ENCODE measurements at regions not wholly inside any gene's neighbourhood (a gene's known extent, or its start where the extent isn't known, plus 50 kb on each side); places are given as distances from the start of the nearest gene placed in this dataset.

DNA sequence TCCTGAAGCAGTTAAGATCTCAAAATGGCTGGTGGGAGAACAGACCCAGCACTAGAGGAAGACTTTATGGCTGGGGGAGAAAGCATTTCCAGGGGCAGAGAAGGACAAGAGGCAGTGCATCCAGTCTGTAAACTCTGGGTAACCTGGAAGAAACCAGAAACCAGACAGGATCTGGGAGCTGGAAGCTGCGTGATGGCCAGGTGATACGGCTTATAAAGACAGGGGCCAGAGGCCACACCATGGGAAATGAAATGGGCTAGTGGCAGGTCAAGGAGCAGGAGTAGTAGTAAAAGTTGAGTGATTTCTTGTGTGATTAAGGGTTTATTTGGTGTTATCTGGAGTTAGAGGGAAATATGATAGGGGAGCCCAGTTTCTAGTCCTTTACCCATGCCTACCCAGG lies 144.7 kb upstream of the ARRDC4 start:
- in situ Hi-C loops (cut with MboI; ENCODE audit: low sequenced_read_pairs): no loop called here

- in situ Hi-C loops (cut with MboI; ENCODE audit: low sequenced_read_pairs): no loop called here
Measured at GRCh38 chr15:97817276-97817890, 143.1 kb upstream of the ARRDC4 start.

- in situ Hi-C loops (cut with MboI; ENCODE audit: low sequenced_read_pairs): no loop called here
Measured at GRCh38 chr15:97836003-97836402, 124.5 kb upstream of the ARRDC4 start.

GRCh38 chr15:97837896-97838295 lies 122.6 kb upstream of the ARRDC4 start:
- in situ Hi-C loops (cut with MboI; ENCODE audit: low sequenced_read_pairs): no loop called here

DNA sequence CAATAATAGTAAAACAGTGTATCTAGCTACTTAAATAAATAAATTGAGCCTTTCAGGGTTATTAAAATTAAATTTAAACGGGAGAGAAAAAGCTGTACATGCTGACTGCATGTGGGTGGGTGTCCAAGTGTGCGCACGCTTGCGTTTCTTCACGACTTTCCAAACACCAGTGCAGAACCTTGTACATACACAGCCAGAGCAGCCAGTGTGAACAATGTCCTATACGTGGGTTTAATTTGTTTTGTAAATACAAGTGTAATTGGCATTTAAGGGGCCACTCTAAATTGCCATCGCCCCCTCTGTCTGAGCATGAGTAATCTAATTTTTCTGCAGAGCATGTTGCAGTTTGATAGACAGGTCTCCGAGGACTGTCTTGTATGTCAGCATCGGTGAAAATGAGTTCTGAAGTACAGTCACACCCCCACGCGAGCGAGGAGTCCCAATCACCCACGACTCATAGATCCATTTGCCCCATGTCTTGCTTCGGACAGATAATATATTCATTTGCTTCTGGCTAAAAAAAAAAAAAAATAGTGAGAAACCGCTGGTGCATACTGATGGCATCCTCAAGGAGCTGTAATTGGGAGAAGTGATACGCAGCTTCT lies 121.8 kb upstream of the ARRDC4 start:
- in situ Hi-C loops (cut with MboI; ENCODE audit: low sequenced_read_pairs): no loop called here

DNA sequence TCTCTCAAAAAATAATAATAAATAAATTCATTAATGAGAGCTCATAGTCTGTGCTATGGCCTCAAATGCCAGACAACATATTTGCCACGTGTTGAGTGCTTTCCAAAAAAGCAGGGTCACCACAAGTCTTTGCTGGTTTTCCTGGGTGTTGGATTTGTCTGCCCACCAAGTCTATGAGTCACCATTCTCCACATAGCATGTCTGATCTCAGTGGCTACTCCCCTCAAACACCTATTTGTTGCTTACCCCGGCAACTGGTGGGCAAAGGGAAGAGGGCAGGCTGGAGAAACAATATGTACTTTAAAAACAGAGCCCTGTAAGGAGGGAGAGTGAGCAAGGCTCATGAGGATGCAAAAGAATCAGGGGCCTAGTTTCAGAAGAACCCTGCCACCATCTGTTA lies 120.0 kb upstream of the ARRDC4 start:
- in situ Hi-C loops (cut with MboI; ENCODE audit: low sequenced_read_pairs): no loop called here

DNA sequence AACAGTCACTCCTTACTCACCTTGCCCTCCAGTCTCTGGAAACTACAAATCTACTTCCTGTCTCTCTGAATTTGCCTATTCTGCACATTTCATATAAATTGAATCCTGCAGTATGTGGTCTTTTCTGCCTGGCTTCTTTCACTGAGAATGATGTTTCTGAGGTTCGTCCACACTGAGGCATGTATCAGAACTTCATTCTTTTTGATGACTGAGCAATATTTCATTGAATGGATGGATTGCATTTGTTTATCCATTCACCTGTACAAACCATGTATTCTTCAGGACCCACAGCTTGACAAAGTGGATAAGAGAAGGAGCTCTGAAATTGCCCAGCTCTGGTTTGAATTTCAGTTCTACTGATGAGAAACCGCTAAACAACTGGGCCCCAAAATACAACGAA lies 118.9 kb upstream of the ARRDC4 start:
- in situ Hi-C loops (cut with MboI; ENCODE audit: low sequenced_read_pairs): no loop called here

- in situ Hi-C loops (cut with MboI; ENCODE audit: low sequenced_read_pairs): no loop called here
Measured at GRCh38 chr15:97849183-97849582, 111.3 kb upstream of the ARRDC4 start.

DNA sequence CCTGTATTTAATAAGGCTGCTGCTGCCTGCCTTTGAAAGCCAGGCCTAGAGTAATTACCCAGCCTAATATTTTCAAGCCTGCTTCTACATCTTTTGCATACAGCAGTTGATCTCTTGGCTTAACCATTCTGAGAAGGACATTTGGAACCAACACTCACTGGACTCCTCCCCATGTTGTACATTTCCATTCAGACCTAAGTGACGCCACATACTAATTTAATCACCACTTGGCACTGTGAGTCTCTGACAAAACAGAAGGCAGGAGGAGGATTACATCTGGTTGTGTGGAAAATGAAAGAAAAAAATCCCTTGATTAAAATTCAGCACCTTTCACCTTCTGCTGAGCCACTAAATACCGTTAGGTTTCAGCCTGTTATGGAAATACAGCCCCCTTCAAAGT lies 102.2 kb upstream of the ARRDC4 start:
- in situ Hi-C loops (cut with MboI; ENCODE audit: low sequenced_read_pairs): no loop called here

GRCh38 chr15:97861529-97862260 lies 98.8 kb upstream of the ARRDC4 start:
- in situ Hi-C loops (cut with MboI; ENCODE audit: low sequenced_read_pairs): no loop called here

GRCh38 chr15:97866959-97867358 lies 93.5 kb upstream of the ARRDC4 start:
- in situ Hi-C loops (cut with MboI; ENCODE audit: low sequenced_read_pairs): no loop called here

DNA sequence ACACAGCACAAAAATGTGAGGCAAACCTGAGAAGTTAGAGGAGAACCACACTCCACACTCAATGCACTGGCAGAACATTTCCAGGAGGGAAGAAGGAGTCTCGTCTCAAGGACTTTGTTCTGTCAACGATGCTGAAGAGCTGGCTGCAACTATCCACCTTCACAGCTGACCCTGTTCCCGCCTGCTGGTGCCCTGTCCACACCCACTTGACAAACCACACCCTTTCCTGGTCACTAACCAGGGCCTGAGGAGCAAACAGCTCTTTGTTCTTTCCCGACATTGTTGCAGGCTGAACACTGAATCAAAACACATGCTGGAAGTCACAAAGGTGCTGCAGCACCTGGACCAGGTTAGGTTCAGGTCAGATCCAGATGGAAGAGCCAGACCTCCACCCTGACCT lies 92.6 kb upstream of the ARRDC4 start:
- in situ Hi-C loops (cut with MboI; ENCODE audit: low sequenced_read_pairs): no loop called here

- in situ Hi-C loops (cut with MboI; ENCODE audit: low sequenced_read_pairs): no loop called here
Measured at GRCh38 chr15:97868981-97869380, 91.5 kb upstream of the ARRDC4 start.

DNA sequence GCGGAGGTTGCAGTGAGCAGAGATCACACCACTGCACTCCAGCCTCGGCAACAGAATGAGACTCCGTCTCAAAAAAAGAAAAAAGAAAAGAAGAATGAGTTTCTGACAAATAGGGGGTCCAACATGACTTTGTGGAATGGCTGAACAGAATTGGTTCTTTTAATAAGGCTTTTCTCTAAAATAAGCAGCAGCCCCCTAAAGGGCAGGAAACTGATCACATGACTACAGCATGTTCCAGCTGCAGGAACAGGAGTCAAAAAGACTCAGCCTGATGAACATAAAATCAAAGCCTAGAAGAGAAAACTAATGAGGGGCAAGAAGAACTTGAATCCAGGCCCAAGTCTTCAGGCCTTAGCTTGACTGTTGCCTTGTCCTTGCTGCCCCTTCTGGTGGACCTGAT lies 89.7 kb upstream of the ARRDC4 start:
- in situ Hi-C loops (cut with MboI; ENCODE audit: low sequenced_read_pairs): no loop called here

DNA sequence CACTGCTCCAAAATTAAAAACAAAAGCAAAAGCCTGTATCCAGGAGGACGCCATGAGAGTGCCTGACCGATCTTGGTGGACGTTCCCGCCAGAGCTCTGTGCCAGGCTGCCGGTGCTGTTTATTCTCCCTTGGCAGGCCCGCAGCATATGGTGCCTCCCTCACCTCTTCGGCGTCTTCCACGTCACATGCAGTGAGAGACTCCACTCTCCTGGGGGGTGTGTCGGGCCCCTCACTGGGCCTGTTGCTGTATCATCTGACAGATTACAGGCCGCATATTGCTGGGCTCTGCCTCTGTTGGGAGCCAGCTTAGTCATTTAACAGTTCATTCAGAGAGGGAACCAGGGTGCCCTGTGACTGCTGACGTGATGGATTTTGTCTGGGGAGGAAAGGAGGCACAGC lies 86.4 kb upstream of the ARRDC4 start:
- in situ Hi-C loops (cut with MboI; ENCODE audit: low sequenced_read_pairs): no loop called here

DNA sequence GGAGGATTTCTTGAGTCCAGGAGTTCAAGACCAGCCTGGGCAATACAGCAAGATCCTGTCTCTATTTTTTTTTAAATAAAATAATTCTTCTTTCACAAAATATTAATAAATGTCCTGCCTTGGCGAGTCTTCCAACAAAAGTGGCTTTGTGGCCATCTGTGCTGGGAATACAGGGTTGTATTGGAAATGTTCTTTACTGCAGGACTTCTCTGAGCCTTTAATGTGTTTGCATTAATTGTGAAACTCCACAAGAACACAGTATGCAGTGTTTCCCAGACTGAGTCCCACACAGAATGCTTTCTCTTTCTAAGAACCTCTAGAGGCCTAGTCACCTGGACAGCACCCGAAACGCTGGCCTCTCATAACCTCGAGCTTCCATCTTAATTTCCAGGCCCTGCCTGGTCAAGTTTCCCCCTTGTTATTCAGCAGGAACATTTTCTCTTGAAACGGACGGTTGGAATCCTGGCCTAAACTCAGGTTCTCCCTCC lies 85.4 kb upstream of the ARRDC4 start:
- in situ Hi-C loops (cut with MboI; ENCODE audit: low sequenced_read_pairs): no loop called here

DNA sequence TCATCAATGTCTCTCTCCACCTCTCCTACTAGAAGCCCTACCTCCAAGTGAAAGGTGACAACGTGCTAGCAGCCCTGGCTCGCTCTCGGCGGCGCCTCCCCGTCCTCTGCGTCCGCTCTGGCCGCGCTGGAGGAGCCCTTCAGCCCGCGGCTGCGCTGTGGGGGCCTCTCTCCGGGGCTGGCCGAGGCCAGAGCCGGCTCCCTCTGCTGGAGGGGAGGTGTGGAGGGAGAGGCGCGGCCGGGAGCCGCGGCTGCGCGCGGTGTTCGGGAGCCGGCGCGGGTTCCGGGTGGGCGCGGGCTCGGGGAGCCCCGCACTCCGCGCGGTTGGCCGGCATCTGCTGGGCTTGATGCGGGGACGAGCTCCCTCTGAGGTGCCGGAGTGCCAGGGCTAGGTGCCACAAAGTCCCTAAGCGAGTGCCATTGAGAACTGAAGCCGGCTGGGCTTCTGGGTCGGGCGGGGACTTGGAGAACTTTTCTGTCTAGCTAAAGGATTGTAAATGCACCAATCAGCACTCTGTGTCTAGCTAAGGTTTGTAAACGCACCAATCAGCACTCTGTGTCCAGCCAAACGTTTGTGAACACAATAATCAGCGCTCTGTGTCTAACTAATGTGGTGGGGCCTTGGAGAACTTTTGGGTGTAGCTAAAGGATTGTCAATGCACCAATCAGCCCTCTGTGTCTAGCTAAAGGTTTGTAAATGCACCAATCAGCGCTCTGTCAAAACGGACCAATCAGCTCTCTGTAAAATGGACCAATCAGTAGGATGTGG lies 84.8 kb upstream of the ARRDC4 start:
- in situ Hi-C loops (cut with MboI; ENCODE audit: low sequenced_read_pairs): no loop called here

GRCh38 chr15:97876281-97876675 lies 84.2 kb upstream of the ARRDC4 start:
- in situ Hi-C loops (cut with MboI; ENCODE audit: low sequenced_read_pairs): no loop called here

DNA sequence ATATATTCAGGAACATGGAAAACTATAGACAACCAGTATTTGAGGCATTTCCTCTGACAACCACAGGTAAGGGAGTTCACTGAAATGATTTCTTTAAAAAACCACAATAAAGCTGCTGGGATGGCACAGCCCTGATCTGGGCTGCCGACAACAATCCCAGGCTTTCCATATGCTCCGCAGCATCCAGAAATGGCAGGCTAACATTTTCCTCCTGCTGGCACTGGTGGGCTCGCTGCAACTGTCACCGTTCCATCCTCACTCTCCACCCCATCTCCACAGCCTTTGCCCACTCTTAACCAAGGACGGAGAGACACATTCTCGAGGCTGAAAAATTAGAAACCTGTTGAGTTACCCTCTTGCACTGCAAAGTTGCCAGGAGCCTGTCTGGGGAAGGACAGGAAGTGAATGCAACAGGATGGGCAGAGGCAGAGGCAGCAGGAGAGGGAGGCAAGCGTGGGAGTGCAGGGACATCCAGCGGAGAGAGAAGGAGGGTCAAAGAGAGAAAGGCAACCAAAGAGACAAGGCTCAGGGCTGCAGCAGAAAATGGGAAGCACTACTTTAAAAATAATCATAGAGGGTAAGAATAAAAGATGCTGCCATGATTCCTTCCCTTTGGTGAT lies 79.0 kb upstream of the ARRDC4 start:
- in situ Hi-C loops (cut with MboI; ENCODE audit: low sequenced_read_pairs): no loop called here

DNA sequence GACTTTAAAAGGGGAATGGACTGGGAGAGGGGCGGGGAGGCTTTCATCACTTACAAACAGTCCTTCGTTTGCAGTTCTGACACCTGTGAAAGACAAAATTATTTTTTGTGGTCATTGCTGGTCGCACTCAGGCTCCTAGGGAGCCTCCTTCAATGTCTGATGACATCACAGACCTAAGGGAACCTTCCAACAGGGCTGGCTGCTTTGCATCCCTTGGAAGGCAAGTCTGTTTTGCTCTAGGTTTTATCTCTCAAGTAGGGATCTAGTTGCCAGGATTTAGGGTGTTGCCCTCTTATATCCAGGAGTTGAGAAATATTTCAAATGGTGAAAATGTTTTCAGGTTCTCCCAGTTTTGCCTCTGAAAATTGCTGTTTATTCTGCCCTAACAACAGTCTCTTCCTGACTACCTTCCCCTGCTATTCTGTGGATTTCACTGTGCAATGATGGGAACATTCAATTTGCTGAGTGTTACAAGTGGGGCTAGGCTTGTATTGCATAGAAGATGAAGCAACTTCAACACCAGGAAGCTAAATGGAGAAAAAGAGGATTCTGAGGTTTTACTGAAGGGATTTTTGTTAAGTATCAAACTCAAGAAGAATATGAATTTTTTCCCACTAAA lies 75.9 kb upstream of the ARRDC4 start:
- in situ Hi-C loops (cut with MboI; ENCODE audit: low sequenced_read_pairs): no loop called here

- in situ Hi-C loops (cut with MboI; ENCODE audit: low sequenced_read_pairs): no loop called here
Measured at GRCh38 chr15:97890307-97890706, 70.2 kb upstream of the ARRDC4 start.

Measured in HL-60/S4 treated with phorbol 12-myristate 13-acetate at 8.2 ng/mL for 4 days and 3 days (cell line).